Activated CD8-positive, alpha-beta memory T cell treated with anti-CD3 and anti-CD28 coated beads, Interleukin-2, amount 10 ng/mL, durations not matched to agents 7 days and 5 days (primary cell): ENCODE measurements at regions not wholly inside any gene's neighbourhood (a gene's known extent, or its start where the extent isn't known, plus 50 kb on each side); places are given as distances from the start of the nearest gene placed in this dataset.

Experiments used
- ATAC-seq: fragments of 150-1000 bp; cut with Tn5 transposase; one replicate; pipeline ENCODE4 v1.10.0; 2021; ENCODE audit warnings: moderate library complexity
- CTCF ChIA-PET: fragments of 350-600 bp; sonication (Branson Sonifier 250); formaldehyde crosslinking; loops from one replicate; lab custom pipeline; 2021; ENCODE audit warnings: antibody characterized with exemption; lab: Charles Lee
- DNase-seq: peaks from one replicate; pipeline ENCODE4 v3.0.0-alpha.2; 2020
- H3K27ac Mint-ChIP-seq: one replicate; pipeline ENCODE4 v1.8.0; 2021; ENCODE audit warnings: mild to moderate bottlenecking, mixed read lengths
- H3K27me3 Mint-ChIP-seq: one replicate; pipeline ENCODE4 v1.8.0; 2021; ENCODE audit warnings: mixed read lengths
- H3K36me3 Mint-ChIP-seq: one replicate; pipeline ENCODE4 v1.8.0; 2021; ENCODE audit warnings: mild to moderate bottlenecking, mixed read lengths
- H3K4me1 Mint-ChIP-seq: one replicate; pipeline ENCODE4 v1.8.0; 2021; ENCODE audit warnings: mixed read lengths
- H3K4me3 Mint-ChIP-seq: one replicate; pipeline ENCODE4 v1.8.0; 2021; ENCODE audit warnings: mild to moderate bottlenecking, moderate library complexity, mixed read lengths
- H3K9me3 Mint-ChIP-seq: one replicate; pipeline ENCODE4 v1.8.0; 2022; ENCODE audit warnings: low read depth, mixed read lengths

DNA sequence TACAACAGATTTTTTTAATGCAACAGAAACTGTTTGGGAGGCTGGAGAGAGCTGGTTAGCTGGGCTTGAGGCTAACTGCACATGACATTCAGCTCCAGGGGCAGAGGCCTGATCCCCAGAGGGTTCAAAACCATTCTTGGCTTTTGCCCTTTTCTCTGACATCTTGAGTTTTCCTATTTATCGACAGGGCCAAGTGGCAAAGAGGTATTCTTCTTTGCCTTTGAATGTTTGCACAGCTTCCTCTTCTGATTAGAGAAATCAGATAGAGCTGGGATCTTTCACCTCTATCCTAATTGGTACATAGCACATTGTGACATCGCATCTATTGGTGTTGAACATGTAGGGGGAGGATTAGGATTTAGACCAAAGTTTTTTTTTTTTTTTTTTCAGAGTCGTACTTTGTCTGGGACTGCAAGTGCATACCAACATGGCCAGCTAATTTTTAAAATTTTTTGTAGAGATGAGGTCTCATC lies 143.7 kb downstream of the ACTBL2 start:
- CTCF ChIA-PET: interaction anchor here (0.5 to 1.9 kb wide), 2 partner anchors 173 to 1122 kb away, joined by 3 to 4 read pairs; no protein-coding TSS in a partner anchor
- H3K4me1 Mint-ChIP-seq: no peaks in the 10 kb centered on the region
- no peak for DNase-seq
- no peak for ATAC-seq
- no peak overlapping the region for H3K4me3 Mint-ChIP-seq
- no peaks in the 10 kb centered on the region for H3K36me3 Mint-ChIP-seq
- H3K27ac Mint-ChIP-seq: no peak overlapping the region
- no peaks in the 10 kb centered on the region for H3K9me3 Mint-ChIP-seq
- H3K27me3 Mint-ChIP-seq: peaks cover 2% of the 10 kb centered on the region

GRCh38 chr5:57338068-57338867 lies 144.3 kb downstream of the ACTBL2 start:
- H3K36me3 Mint-ChIP-seq: no peaks in the 10 kb centered on the region
- ATAC-seq (no peak), DNase-seq (no peak)
- H3K4me1 Mint-ChIP-seq: no peaks in the 10 kb centered on the region
- no peaks in the 10 kb centered on the region for H3K9me3 Mint-ChIP-seq
- H3K4me3 Mint-ChIP-seq: no peak overlapping the region
- no peak overlapping the region for H3K27ac Mint-ChIP-seq
- peaks cover 2% of the 10 kb centered on the region for H3K27me3 Mint-ChIP-seq
- CTCF ChIA-PET: interaction anchor here (0.5 to 1.9 kb wide), 2 partner anchors 172 to 1123 kb away, joined by 3 to 4 read pairs; no protein-coding TSS in a partner anchor

DNA sequence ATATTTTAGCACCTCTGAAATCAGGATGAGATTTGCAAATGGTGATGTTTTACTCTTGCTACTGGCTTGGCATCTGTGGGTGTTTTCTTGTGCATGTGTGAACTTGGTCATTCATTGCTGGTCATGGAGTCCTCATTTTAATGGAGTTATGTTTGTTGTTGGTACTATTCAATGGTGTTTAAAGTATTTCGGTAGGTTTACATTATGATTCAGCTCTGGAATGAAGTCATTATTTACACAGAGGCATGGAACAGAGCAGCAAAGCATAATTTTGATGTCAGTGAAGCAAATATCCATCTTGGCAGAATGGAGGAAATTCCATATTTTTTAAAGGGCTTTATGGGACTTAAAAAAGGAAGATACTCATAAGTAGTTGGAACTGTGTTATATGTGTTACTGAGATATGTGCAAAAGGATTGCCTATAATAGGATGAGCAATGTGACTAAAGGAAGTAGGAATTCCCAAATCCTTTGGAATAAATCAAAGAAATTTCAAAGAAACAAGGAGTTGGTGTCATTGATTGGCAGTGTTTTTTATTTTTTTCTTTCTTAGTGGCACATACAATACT lies 147.4 kb downstream of the ACTBL2 start:
- Mint-ChIP-seq H3K27me3 (peaks cover 2% of the 10 kb centered on the region), H3K36me3 (no peaks in the 10 kb centered on the region), H3K9me3 (no peaks in the 10 kb centered on the region), H3K4me3 (no peak overlapping the region), H3K27ac (no peak overlapping the region), H3K4me1 (no peaks in the 10 kb centered on the region)
- DNase-seq: no peak
- no peak for ATAC-seq
- CTCF ChIA-PET: no interaction called here

- Mint-ChIP-seq H3K27me3 (peaks cover 2% of the 10 kb centered on the region), H3K36me3 (no peaks in the 10 kb centered on the region), H3K9me3 (no peaks in the 10 kb centered on the region), H3K4me1 (no peaks in the 10 kb centered on the region), H3K4me3 (no peak overlapping the region), H3K27ac (no peak overlapping the region)
- CTCF ChIA-PET: no interaction called here
- DNase-seq (no peak), ATAC-seq (no peak)
These were observed 148.1 kb downstream of the ACTBL2 start for GRCh38 chr5:57334475-57334874.

DNA sequence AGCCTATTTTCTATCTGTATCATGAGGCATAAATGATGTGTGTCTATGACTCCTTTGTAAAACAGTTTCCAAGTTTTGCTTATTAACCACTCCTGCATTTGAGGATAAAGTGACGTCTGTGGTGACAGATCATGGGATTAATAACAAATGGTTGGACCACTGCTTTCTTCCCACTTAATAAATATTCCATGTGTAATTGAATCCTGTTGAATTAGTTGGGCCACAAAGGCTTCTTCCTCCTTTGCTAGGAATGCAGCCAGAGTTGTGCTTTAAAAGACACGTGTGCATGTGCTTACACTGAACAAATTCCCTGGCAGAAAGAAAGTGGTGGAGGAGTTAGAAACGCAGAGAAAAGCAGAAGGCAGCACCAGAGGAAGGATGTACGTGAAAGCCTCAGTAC lies 150.2 kb downstream of the ACTBL2 start:
- no peaks in the 10 kb centered on the region for H3K9me3 Mint-ChIP-seq
- no peaks in the 10 kb centered on the region for H3K36me3 Mint-ChIP-seq
- no peaks in the 10 kb centered on the region for H3K27me3 Mint-ChIP-seq
- CTCF ChIA-PET: no interaction called here
- peaks cover 2% of the 10 kb centered on the region for H3K4me1 Mint-ChIP-seq
- no peak overlapping the region for H3K27ac Mint-ChIP-seq
- no peak for ATAC-seq
- no peak for DNase-seq
- no peak overlapping the region for H3K4me3 Mint-ChIP-seq

DNA sequence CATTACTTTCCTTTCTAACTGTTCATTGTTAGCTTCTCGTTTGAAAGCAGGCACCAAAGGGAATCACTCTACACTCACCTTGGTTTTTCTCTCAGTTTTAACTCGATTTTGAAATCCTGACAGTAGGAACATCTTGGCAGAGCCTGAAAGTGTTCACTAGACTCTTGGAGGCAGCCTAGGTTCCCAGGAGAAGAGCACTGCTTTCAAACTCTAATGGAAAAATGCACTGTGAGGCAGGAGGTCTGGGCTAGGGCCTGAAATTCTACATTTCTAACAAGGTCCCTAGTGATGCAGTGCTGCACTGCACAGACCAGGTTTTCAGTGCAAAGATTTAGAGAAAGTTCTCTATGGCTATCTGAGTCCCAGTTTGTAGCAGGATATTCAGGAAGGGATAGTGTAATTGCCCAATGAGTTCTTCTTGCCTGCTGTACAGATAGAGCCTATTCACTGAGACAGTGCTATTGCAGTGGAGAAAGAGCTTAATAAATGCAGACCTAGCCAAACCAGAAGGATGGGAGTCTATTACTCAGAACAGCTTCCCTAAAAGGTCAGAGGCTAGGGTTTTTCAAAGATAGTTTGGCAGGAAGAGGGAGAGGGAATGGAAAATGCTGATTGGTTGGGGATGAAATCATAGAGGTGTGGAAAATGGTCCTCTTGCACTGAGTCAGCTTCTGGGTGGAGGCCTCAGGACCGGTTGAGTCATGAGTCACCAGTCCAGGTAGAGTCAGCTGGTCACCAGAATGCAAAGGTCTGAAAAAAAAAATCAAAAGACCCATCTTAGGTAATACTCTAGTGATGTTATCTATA lies 153.9 kb downstream of the GPBP1 start:
- H3K4me3 Mint-ChIP-seq: no peak overlapping the region
- ATAC-seq (no peak), DNase-seq (no peak)
- no peaks in the 10 kb centered on the region for H3K36me3 Mint-ChIP-seq
- H3K9me3 Mint-ChIP-seq: peaks cover 2% of the 10 kb centered on the region
- no peak overlapping the region for H3K27ac Mint-ChIP-seq
- H3K4me1 Mint-ChIP-seq: peaks cover 2% of the 10 kb centered on the region
- peaks cover 3% of the 10 kb centered on the region for H3K27me3 Mint-ChIP-seq
- CTCF ChIA-PET: no interaction called here

DNA sequence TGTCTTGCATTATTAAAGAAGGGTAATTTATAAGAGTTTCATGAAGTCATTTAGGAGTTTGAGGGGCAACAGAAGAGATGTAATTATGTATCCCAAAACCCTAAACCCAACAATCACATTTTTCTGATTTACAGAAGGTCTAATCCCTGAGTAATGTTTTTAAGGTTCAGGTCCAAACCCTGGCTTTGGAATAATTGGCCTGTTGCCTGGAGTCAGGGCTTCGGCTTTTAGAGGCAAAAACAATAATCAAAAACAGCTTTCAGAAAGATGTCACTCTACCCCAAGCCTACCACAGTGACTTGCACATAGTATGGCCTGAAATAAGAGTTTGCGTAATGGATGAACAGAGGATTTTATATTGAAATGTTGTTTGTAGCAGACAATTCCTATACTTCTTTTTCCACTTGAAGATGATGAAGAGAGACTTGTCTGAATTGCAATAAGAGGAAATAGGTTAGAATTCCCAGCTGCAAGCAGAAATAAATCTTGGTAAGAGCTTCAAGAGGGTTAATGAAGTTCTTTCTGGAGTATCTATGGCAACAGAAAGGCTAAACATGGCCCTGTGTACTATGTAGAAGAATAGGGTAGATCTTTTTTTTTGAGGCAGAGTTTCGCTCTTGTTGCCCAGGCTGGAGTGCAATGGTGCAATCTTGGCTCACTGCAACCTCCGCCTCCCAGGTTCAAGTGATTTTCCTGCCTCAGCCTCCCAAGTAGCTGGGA lies 152.0 kb downstream of the GPBP1 start:
- Mint-ChIP-seq H3K4me1 (peaks cover 2% of the 10 kb centered on the region), H3K27ac (no peak overlapping the region), H3K36me3 (no peaks in the 10 kb centered on the region), H3K9me3 (peaks cover 2% of the 10 kb centered on the region), H3K27me3 (peaks cover 3% of the 10 kb centered on the region), H3K4me3 (no peak overlapping the region)
- DNase-seq (no peak), ATAC-seq (no peak)
- CTCF ChIA-PET: no interaction called here

GRCh38 chr5:57324861-57325260 lies 151.0 kb downstream of the GPBP1 start:
- DNase-seq: no peak
- Mint-ChIP-seq H3K4me3 (no peak overlapping the region), H3K27ac (no peak overlapping the region), H3K9me3 (peaks cover 2% of the 10 kb centered on the region), H3K27me3 (peaks cover 3% of the 10 kb centered on the region), H3K36me3 (no peaks in the 10 kb centered on the region), H3K4me1 (peaks cover 2% of the 10 kb centered on the region)
- CTCF ChIA-PET: interaction anchor here (2.0 kb wide), 1 partner anchor 10 kb away, joined by 5 read pairs; no protein-coding TSS in a partner anchor
- ATAC-seq: no peak

DNA sequence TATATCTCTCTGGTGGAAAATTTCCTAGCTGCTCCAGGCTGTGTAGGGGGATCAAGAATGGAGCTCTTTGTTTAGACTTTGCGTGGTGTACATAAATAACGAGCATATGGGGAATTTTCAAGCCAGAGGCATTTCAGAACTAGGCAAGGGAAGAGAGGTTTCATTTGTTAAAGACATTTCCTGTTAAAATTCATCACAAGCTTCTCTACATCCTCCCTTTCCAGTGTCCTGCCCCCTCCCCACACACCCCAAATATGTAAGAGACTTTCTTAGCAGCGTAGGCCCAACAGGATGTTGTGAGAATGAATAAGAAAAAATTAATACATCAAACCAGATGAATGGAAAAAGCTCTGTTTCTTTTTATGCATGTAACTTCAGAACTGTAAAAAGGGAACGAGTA lies 150.3 kb downstream of the GPBP1 start:
- ATAC-seq (no peak), DNase-seq (no peak)
- H3K27ac Mint-ChIP-seq: no peak overlapping the region
- CTCF ChIA-PET: interaction anchor here (2.0 kb wide), 1 partner anchor 9 kb away, joined by 5 read pairs; no protein-coding TSS in a partner anchor
- peaks cover 2% of the 10 kb centered on the region for H3K4me1 Mint-ChIP-seq
- H3K36me3 Mint-ChIP-seq: no peaks in the 10 kb centered on the region
- H3K9me3 Mint-ChIP-seq: peaks cover 2% of the 10 kb centered on the region
- peaks cover 3% of the 10 kb centered on the region for H3K27me3 Mint-ChIP-seq
- no peak overlapping the region for H3K4me3 Mint-ChIP-seq

- no peak for DNase-seq
- Mint-ChIP-seq H3K36me3 (no peaks in the 10 kb centered on the region), H3K9me3 (peaks cover 2% of the 10 kb centered on the region), H3K4me1 (peaks cover 3% of the 10 kb centered on the region), H3K27ac (no peak overlapping the region), H3K27me3 (peaks cover 18% of the 10 kb centered on the region), H3K4me3 (no peak overlapping the region)
- CTCF ChIA-PET: no interaction called here
- no peak for ATAC-seq
These were observed 146.7 kb downstream of the GPBP1 start for GRCh38 chr5:57320582-57320981.

DNA sequence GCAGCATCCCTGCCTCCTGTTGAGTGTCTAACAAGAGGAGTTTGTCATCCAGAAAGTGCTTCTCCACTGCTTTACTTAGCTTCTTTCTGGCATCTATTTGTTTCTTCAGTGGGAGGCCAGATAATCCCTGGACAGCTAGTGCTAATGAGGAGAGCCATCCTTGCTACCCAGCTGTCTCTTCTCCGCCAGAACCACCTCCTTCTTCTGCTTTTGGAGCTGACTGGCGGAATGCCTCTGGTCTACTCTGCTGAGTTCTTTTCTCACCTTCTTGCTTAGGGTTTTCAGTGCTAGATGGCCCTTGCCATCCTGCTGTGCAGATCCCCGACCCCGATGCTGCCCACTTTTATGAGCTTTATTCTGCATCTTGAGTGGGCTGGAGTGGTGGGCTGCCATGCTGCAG lies 145.8 kb downstream of the GPBP1 start:
- Mint-ChIP-seq H3K9me3 (no peaks in the 10 kb centered on the region), H3K4me1 (peaks cover 3% of the 10 kb centered on the region), H3K4me3 (no peak overlapping the region), H3K36me3 (no peaks in the 10 kb centered on the region), H3K27ac (no peak overlapping the region), H3K27me3 (peaks cover 16% of the 10 kb centered on the region)
- no peak for DNase-seq
- no peak for ATAC-seq
- CTCF ChIA-PET: no interaction called here

GRCh38 chr5:57318251-57318650 lies 144.4 kb downstream of the GPBP1 start:
- Mint-ChIP-seq H3K27me3 (peaks cover 16% of the 10 kb centered on the region), H3K4me1 (peaks cover 3% of the 10 kb centered on the region), H3K27ac (no peak overlapping the region), H3K36me3 (no peaks in the 10 kb centered on the region), H3K9me3 (no peaks in the 10 kb centered on the region), H3K4me3 (no peak overlapping the region)
- DNase-seq (no peak), ATAC-seq (no peak)
- CTCF ChIA-PET: no interaction called here

- Mint-ChIP-seq H3K4me3 (no peak overlapping the region), H3K9me3 (no peaks in the 10 kb centered on the region), H3K36me3 (no peaks in the 10 kb centered on the region), H3K4me1 (peaks cover 3% of the 10 kb centered on the region), H3K27me3 (peaks cover 16% of the 10 kb centered on the region), H3K27ac (no peak overlapping the region)
- DNase-seq: no peak
- CTCF ChIA-PET: no interaction called here
- no peak for ATAC-seq
These were observed 143.5 kb downstream of the GPBP1 start for GRCh38 chr5:57317341-57317740.
